HG02852 (cell line): ENCODE measurements at regions not wholly inside any gene's neighbourhood (a gene's known extent, or its start where the extent isn't known, plus 50 kb on each side); places are given as distances from the start of the nearest gene placed in this dataset.
"Not testable (repeated sequence)": the region's sequence is repeated elsewhere in the genome, so short reads cannot be mapped to it uniquely, and the experiment has no call there.

Experiments
- ATAC-seq: cut with Tn5 transposase; IDR thresholded peaks from one replicate; pipeline ENCODE4 v1.9.1; 2021; ENCODE audit warnings: mild to moderate bottlenecking, moderate library complexity; ENCODE audit not compliant: unreplicated experiment

DNA sequence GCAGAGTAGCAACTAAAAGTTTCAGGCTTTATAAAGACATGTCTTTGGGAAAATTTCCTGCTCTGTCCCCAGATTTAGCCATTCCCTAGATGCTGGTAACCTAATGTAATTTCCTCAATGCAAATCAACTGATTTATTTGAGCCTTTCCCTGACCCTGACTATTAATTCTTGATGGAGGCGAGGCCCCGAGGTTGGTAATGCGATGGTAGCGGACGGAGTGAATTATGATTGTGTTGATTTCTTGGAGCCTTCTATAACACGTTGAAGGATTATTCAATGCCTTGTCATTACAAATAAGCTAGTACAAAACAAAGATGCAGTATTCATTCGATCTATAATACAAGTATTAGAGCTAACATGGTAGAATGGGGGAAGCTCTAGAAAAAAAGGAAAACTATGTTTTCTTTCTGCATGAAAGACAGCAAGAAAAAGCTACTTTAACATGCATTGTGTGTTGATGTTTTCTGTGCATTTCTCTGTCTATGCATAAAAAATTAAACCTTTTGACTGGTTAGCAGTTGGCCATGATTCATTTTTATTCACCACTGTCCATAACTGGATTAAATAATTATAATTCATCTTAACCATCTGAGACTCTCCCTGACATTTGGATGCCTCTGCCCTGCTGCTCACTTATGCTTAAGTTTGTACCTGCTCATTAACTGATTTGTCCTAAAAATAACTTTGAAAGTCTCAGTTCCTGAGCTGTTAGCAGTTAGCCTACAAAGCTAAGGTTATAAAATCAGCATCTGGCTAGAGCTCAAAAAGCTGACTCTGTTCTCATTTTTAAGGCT, 490.2 kb upstream of the NUDT12 start:
- ATAC-seq, result no peak

DNA sequence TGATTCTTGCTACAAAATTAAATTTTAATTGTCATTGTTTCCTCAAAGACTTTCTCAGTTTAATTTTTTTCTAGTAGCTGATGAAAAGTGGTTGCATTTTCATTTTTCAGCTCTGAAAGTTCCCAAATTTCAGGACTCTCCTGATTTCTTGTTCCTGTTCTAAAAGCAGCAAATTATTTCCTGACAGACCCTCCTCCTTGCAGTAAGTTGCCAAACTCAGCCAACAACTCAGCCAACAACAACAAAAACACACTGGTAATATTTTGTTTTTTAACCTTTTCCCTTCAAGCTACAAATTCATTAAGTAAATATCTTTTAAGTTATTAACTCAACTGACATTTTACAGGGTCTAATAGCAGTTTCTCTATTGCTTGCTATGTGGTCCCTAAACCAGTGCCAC, 487.8 kb upstream of the NUDT12 start:
- ATAC-seq, result no peak

DNA sequence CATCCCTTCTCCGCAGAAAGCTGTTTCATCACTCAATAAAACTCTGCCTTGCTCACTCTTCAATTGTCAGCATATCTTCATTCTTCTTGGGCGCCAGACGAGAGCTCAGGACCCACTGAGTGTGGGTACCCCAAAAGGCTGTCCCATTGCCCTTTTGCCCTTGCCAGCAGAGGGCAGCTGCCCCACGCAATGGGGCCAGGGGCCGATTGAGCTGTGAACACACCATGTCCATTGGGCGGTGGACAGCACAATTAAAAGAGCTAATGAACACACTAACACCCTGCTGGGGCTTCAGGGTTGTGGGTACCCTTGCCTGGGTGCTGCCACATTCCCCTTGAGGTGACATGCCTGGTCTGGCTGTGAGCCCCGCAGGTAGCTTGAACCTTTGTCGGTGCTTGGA, 487.2 kb upstream of the NUDT12 start:
- ATAC-seq, result no peak

DNA sequence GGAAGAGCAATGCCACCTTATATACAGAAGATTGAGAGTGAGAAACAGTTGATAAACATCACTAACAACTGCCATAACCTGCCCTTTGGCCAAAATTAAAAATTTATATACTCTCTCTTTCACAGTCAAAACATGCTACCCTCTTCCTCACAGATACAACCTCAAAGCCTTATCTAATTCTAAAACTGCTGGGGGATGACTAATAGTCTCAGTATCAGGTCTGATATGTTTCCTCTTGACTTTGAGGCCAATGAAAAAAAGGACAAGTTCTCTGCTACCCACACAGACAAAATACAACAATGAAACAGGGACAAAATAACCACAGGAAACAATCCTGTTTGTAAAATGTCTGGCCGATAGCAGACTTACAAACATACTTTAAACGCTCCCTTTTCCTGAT, 485.6 kb upstream of the NUDT12 start:
- no peak for ATAC-seq

DNA sequence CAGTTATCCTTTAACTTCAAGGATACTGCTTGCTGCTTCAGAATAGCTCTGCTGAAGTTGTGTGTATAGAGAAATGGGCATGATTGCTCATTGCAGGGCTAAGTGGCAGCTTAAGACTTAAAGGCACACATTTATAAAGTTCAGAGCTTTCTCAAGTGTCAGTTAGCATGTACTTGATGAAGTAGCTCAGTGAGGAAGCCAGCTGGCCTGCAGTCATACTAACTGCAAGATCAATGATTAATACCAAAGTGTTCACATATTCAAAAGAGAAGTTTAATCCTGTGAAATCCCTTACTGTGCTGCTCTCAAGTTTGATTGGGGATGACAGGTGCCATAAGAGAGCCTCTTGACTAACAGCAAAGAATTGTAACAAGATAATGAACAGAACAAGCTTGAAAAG, 483.4 kb upstream of the NUDT12 start:
- no peak for ATAC-seq

DNA sequence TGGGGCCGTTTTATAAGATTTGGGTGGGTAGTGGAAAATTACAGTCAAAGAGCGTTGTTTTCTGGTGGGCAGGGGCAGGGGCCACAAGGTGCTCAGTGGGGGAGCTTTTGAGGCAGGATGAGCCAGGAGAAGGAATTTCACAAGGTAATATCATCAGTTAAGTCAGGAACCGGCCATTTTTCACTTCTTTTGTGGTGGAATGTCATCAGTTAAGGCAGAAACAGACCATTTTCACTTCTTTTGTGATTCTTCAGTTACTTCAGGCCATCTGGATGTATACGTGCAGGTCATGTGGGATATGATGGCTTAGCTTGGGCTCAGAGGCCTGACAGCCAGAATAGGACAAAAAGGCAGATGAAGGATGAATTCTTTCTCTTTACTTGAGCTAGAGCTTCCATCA, 477.3 kb upstream of the NUDT12 start:
- not testable (repeated sequence) for ATAC-seq

DNA sequence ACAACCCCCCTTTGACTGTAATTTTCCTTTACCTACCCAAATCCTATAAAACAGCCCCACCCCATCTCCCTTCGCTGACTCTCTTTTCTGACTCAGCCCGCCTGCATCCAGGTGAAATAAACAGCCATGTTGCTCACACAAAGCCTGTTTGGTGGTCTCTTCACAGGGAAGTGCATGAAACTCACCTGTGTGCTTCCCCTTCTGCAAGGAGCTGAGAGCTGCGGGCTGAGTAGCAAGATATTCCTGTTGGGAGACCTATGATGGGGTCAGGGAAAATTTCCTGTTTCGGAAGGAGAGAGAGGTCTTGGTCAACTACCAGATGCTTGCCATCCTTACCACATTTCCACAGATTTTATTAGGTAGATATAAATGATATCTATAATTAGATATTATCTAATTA, 474.5 kb upstream of the NUDT12 start:
- ATAC-seq, result not testable (repeated sequence)

DNA sequence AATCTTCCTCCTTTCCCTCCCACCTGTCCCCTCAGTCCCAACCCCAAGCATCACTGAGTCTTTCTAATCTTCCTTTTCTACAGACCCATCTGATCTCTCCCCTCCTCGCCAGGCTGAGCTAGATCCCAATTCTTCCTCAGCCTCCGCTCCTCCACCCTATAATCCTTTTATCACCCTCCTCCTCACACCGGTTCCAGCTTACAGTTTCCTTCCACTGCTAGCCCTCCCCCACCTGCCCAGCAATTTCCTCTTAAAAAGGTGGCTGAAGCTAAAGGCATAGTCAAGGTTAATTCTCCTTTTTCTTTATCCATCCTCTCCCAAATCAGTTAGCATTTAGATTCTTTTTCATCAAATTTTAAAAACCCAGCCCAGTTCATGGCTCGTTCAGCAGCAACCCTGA, 470.6 kb upstream of the NUDT12 start:
- ATAC-seq, result not testable (repeated sequence)

DNA sequence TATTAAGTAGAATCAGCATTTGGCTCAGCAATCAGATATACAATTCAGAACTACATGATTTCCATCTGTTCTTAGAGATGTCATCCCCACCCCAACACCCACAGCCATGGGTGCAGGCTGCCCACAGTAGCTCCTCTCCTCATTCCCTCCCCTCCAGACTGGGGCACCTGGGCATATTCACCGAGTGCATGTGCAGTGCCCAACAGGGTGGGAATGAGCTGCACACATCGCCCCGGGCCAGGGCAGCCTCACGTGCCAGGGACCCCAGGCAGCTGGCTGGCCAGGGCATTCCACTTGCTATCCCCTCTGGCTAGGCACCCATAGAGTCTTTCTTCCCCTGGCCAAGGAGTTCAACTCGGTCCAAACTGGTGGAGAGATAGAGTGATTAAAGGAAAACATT, 461.9 kb upstream of the NUDT12 start:
- ATAC-seq, result no peak

DNA sequence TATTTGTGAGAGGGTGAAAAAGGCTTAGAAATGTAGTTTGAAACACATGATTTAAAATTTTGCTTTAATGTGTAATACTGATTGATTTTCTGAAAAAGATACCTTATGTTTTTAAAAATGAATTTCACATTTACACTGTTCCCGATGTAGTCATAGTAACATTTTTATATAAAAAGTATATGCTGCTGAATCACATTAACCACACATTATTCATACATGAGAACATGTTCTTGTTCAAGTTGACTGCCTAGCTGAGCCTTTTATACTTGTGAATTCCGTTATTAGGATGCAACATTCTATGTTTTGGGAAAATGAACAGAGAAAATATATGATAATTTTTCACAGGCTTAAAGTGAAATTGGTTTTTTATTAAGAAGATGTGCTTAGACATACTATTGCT, 461.1 kb upstream of the NUDT12 start:
- no peak for ATAC-seq

DNA sequence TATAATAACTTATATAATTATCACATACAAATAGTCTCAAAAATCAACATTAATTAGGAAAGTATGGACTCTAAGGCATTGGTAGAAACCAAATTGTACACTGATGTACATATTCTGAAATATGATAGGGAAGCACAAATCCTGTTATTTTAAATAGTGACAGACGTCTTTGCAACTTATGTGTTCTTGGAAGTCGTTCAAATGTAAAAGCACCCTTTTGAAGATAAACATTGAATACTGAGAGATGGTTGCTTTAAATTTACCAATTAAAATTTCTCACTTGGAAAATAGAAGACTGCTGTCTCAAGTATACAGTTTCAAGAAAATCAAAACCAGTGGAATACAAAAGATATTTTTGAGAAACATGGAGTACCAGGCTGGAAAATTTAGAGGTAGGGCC, 457.4 kb upstream of the NUDT12 start:
- no peak for ATAC-seq

DNA sequence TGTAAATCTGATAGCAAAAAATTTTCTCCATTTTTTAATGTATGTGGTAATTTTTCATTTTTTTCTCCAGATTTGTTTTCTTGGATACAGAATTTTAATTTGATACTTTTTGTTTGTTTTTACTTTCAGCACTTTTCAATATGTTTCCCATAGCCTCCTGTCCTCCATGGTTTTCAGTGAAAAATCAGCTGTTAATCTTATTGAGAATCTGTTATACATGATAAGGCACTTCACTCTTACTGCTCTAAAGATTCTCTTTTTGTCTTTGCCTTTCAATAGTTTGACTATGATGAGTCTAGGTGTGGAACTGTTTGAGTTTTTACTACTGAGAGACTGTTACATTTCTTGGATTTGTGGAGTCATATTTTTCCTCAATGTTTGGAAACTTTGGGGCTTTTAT, 455.7 kb upstream of the NUDT12 start:
- ATAC-seq, result no peak

DNA sequence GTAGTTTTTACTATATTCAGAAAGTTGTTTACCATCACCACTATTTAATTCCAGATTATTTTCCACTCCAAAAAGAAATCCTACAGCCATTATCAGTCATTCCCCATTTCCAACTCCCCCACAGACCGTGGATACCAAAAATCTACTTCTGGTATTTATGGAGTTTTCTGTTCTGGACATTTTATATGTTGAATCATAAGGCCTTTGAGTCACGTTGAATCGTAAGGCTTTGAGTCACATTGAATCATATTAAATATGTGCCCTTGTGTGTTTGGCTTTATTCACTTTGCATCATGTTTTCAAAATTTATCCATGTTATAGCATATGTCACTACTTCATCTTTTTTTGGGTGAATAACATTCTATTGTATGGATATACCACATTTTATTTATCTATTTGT, 454.1 kb upstream of the NUDT12 start:
- no peak for ATAC-seq

DNA sequence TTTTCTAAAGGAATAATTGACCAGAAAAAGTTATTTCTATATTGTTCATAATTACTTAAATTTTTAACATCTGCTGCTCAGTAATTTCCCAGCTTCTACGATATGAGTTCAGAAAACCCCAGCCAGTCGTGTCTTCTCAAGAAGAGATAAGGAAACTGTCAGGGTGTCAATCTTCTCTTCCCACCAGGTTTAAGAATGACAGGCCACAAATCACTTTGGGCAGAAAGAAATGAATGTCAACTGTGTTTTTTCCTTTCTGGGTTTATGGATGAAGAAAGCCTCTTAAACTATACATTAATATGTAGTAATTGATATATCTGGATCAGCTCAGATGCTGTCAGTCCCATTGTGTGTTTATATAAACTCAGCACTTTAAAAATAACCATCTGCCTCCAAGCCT, 453.2 kb upstream of the NUDT12 start:
- ATAC-seq, result no peak

DNA sequence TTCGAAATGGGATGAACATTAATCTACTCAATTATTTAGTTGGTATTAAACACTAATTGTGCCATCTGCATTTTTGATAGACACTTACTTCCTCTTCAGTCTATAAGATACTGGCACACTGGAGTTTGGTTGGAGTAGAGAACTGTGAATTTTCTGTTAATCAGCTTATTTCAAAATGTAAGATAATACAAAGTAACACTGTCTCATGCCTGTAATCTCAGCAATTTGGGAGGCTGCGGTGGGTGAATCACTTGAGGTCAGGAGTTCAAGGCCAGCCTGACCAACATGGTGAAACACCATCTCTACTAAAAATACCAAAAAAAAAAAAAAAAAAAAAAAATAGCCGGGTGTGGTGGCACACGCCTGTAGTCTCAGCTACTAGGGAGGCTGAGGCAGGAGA, 440.2 kb upstream of the NUDT12 start:
- not testable (repeated sequence) for ATAC-seq

DNA sequence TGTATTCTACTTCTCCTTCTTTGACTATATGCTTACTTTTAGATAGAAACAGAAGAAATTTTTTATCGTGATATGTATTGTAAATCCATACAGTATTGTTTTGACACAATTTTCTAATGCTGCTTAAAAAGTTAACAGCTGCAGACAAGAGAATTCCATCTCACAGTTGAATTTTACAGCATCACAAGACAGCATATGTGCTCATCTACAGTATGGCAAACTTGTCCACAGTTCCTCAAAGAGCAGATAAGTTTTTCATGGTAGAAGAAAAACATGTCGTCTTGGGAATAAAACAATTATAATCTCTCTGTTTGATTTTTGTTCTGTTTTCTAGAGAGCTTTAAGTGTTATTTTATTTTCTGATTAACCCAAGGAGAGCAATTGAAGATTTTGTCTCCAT, 438.5 kb upstream of the NUDT12 start:
- no peak for ATAC-seq

DNA sequence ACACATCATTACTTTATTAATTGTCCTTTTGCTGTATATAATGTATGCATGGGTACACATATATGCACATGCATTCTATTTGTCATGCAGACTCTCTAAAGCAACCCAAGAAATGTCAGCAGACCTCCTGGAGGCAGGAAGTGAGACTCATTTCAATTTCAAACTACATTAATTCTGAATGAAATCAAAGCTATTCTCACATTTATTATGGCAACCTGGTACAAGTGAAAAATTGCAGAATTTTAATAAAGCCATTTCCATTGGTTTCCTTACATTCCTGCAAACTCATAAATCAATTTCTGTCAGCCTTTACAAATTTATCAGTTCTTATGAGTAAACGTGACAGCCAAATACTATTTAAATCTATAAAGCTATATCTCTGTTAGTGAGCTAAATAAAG, 430.4 kb upstream of the NUDT12 start:
- no peak for ATAC-seq

DNA sequence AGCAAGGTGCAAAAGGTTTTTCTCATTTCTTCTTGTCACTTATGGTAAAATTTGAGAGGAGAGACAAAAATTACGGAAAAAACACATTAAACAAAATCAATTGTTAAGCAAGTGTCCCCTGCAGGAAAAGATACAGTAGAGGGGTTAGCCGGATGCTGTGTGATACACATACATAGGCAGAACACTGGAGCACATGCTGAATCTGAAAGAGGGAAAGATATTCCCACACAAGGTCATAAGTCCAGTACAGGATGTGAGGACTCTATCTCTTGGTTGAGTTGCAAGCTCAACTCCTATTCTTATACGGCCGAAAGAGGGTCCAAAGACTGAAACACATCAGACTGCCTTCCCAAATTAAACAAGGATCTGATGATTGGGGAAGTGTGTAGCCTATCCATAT, 427.5 kb upstream of the NUDT12 start:
- ATAC-seq, result no peak

DNA sequence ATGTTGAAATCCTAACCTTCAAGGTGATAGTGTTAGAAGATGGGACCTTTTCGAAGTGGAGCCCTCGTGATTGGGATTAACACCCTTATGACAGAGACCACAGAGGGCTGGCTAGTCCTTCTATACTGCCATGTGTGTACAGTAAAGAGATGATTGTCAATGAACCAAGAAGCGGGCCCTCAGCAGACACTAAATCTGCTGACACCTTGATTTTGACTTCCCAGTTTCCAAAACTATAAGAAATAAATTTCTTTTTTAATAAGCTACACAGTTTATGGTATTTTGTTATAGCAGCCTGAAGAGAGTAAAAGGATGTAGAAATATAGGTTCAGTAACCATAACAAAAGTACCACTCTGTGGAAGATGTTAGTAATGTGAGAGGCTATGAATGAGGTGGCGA, 419.0 kb upstream of the NUDT12 start:
- no peak for ATAC-seq

DNA sequence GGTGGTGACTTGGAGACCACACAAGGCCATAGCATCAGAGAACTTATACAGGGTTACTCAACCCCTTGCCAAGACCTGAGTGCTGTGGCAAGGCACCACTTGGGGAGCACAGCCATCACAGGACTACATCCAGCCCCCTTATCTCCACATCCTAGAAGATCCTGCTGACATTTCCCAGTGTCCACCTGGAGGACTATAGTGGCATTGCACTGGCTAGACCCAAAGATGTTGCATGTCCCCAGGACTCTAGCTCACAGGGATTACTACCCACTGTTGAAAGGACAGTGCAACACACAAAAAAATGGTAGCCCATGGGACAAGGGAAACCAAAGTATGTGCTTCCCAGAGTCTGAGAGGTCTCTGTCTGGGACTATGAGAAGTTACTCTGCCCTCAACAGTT, 411.1 kb upstream of the NUDT12 start:
- ATAC-seq, result no peak

DNA sequence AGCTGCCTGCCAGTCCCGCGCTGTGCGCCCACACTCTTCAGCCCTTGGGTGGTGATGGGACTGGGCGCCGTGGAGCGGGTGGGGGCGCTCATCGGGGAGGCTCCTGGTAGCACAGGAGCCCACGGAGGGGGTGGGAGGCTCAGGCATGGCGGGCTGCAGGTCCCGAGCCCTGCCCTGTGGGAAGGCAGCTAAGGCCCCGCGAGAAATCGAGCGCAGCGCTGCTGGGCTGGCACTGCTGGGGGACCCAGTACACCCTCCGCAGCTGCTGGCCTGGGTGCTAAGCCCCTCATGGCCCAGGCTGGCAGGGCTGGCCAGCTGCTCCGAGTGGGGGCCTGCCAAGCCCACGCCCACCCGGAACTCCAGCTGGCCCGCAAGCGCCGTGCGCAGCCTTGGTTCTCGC, 403.7 kb upstream of the NUDT12 start:
- not testable (repeated sequence) for ATAC-seq

DNA sequence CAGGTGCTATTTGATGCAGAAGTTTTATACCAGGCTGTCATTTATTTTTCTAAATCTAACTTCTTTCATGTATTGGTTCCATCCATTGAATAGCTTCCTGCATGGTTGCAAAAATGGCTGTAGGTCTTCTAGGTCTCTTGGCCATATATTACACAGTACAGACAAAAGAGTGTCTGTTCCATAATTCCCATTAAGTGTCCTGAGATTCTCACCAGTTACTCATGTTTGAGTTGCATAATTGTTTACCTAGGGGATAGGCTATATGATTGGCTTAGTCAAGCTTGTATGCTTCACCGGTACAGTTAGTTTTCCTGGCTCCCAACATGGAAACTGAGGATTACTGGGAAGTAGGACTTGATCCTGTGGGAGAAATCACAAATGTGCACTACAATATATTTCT, 399.4 kb upstream of the NUDT12 start:
- no peak for ATAC-seq
